Stimulated activated naive CD8-positive, alpha-beta T cell treated with anti-CD3 and anti-CD28 coated beads, Interleukin-15, Interleukin-2, amounts not matched to agents 100 U/mL and 50 U/mL, for 24 hours (primary cell): ENCODE measurements at regions not wholly inside any gene's neighbourhood (a gene's known extent, or its start where the extent isn't known, plus 50 kb on each side); places are given as distances from the start of the nearest gene placed in this dataset.

Experiments used
- ATAC-seq: fragments of 150-1000 bp; cut with Tn5 transposase; one replicate; pipeline ENCODE4 v1.10.0; 2021
- DNase-seq: peaks from one replicate; pipeline ENCODE4 v3.0.0; 2021

DNA sequence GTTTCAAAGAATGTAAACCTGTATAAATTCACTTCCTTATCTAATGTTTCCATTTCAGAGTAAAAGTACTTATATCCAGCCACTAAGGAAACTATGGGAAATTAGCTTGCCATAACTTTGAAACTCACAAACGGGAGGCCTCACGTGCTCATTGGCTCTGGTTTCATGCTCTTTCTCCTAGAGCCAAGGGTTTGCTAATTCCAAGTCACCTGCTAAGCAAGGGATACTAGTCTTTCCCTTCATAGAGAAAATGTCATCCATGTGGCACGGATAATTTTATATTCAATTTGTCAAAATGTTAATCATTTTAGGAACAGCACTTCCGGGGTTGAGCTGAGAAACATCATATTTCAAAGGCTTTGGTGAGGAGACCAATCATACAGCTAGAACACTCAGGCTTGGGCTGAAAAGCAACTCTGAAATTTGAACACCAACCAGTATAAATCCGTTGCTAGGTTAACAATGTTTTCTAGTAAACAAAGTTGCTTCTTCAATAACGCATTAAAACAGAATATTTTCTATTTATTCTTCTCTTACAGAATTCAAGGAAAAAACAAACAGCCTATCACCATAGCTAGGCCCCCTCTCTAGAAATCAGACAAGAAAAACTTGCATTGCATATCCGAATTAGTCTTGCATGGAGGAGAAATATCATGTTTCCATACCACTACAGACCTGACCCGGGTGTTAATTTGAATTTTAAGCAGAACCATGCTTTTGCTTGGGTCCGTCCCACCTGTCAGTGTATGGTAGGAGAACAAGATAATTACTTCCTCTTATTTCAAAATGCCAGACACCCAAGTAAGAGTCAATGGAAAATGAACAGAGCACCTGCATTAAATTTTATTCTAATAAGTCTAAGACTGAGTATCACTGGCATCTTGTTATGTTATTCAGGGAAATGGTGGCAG is 196.1 kb upstream of the ESRRG start:
- DNase-seq (no peak), ATAC-seq (no peak)

DNA sequence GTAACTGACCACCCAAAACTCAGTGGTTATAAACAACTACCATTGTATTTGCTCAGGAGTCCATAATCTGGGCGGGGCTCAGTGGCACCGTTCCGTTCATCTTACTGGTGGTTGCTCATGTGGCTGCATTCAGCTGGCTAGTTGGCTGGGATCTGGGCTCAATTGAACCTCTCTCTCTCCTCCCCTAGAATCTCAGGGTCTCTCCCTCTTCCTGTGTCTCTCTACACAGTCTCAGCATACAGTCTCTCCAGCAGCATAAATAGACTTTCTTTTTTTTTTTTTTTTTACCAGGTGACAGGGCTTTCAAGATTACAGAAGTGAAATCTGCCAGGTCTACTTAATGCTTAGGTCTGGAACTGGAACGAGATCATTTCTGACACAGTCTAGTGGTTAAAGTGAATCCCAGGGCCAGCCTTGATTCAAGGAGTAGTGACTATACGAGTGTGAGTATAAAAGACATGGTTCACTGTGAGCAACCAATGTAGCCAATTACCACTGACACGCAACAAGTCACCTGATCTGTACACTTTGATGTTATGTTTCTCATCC is 193.7 kb upstream of the ESRRG start:
- no peak for ATAC-seq
- no peak for DNase-seq

DNA sequence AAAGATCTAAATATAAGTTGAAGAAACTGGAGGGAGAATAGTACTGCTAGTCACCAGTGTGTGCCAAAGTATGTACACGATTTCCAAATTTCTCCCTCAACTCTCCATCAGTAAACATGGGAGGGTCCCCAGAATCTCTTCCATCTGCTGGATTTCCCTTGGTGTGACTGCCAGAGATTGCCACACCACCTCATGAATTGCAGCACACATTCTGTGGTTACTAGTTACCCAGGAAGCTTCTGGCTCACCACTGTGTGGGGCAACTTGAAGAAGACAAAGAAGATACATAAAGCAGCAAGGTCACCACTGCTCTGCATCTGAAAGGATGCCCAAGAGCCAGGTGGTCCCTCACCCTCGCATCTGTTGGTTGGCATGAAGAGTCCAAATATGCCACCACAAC is 191.7 kb upstream of the ESRRG start:
- ATAC-seq (no peak), DNase-seq (no peak)

DNA sequence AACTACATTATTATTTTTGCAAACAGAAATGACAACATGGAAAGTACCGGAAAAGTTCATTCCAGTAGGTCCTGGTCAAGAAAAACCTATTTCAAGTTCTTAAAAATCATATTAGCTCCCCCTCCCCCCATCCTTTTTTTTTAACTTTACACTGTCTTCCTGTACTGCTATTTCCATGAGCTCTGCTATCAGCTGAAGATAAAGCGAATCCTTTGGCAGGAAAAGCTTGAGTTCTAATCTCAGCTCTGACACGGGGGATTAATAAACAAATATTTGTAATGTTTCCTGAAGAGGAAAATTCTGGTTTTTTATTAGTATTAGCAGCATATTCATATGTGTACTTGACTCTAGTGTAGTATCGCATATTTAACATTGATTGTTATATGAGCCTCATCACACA is 190.7 kb upstream of the ESRRG start:
- no peak for DNase-seq

DNA sequence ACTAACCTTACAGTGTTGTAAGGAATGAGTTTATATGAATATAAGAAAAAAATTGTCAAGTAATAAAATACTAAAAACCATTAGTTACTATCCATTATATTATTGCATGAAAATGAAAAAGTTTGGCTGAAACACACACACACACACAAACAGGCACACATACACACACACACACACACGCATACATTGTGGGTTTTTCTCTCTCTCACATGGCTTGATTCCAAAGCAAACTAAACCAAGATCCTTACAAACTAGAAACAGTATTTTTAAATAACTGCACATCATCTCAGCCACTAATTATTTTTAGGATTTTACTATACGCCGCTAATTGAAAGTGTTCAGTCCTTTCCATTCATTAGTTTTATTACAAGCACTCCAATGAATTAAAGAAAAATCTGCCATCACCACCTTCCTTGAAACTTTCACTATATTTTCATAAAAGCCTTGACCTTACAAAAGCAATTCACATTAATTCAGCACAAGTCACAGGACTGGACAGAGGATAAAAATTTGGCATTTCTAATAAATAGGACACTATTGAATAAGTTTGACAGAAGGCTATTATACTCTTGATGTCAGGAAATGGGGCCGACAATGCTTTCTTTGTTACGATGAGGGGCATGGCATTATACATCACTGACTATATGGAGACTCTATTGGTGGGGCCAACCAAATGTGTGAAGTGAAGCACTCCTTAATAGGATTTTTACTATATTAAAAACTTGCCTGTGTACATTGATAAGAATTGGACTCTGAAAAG is 187.0 kb upstream of the ESRRG start:
- ATAC-seq = no peak
- DNase-seq = no peak

More for the DNA sequence above, 190.7 kb upstream of the ESRRG start:
- ATAC-seq = no peak

DNA sequence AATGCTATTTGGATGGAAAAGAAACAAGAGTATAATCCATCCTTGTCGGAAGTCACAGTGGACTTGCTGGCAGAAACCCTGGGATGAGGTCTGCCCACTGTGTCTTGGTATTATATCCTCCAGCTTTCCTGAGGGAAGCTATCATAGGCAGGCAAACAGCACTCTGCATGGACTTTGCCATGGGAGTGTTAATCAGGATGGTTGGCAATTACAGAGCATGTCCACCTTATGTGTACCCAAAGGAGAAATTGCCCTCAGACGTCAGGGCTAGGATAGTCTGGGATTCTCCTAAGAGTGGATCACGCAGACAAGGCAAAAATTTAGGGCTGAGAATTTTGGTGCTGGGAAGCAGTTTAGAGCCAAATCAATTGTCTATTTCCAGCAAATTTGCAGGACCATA is 184.9 kb upstream of the ESRRG start:
- ATAC-seq = no peak
- no peak for DNase-seq

DNA sequence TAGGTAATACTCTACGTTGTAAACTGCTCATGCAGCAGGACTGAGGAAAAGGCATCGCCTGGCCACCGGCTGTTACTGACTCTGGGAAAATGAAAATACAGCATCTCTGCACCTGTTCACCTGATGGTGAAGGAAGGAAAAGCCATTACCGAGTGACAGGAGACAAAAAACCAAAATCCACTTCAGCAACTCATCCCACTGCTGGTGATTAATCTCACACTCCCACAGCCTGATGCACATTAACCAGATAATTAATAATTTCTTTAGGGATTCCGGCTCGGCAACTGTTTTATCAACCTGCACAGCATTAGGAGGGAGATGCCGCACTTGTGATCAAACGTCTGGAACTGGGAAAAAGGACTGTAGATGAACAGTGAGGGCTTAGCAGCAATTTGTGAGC is 183.9 kb upstream of the ESRRG start:
- DNase-seq (no peak), ATAC-seq (no peak)

DNA sequence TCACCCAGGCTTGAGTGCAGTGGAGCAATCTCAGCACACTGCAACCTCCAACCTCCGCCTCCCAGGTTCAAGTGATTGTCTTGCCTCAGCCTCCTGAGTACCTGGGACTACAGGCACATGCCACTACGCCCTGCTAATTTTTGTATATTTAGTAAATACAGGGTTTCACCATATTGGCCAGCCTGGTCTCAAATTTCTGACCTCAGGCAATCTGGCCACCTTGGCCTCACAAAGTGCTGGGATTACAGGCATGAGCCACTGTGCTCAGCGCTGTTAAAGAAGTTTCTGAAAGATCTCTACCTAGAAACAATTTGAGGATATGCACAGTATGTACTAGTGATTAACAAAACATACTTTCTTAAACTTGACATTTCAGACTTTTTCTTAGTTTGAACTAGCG is 182.6 kb upstream of the ESRRG start:
- DNase-seq = no peak
- no peak for ATAC-seq

DNA sequence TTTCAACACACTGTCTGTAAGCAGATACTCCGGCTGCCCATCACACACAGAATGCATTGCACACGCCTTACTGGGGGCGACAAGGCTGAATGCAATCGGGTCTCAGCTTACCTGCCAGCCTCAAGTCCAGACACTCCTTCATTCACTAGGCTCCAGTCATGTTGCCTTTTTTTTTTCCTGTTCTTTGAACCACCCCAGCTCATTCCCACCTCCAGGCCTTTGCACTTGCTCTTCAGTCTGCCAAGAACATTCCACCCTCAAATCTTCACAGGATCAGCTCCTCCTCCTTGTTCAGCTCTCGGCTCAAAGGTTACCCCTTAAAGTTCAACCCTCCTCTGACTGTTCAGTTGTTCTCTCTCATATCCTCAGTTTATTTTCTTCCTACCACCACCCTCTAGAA is 181.9 kb upstream of the ESRRG start:
- DNase-seq (no peak), ATAC-seq (no peak)

DNA sequence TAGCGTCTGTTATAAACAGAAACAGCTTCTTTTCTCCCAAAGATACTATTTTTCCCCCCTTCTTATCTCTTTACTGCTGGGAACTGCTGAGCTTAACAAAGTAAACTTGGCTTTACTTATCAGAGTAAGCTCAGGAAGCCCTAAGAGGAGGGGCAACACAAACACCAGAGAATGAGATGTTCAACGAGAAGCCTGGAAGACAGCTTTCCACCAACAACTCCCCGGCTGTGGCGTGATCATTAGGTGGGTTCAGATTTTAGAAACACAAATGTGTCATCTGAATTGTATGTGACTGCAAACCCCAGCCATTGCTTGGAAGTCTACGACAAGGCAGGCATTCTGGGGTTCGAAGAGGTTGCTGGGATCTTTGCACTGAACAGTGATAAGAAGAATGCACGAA is 181.2 kb upstream of the ESRRG start:
- DNase-seq (no peak), ATAC-seq (no peak)

DNA sequence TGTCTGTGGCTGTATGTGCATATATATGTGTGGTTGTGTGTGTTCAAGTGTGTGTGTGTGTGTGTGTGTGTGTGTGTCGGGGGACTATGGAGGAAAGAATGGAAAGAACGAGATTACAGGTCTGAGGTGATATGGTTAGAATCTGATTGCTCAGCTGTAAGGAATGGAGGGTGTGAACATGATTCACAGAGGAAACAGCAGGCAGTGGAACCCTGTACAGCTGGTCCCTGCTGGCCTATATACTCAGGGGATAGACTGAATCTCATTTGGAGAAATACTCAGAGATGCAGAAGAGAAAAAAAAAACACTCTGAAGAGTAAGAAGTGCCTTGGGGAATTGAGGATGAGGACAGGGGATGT is 180.1 kb upstream of the ESRRG start:
- DNase-seq = no peak
- ATAC-seq = no peak

DNA sequence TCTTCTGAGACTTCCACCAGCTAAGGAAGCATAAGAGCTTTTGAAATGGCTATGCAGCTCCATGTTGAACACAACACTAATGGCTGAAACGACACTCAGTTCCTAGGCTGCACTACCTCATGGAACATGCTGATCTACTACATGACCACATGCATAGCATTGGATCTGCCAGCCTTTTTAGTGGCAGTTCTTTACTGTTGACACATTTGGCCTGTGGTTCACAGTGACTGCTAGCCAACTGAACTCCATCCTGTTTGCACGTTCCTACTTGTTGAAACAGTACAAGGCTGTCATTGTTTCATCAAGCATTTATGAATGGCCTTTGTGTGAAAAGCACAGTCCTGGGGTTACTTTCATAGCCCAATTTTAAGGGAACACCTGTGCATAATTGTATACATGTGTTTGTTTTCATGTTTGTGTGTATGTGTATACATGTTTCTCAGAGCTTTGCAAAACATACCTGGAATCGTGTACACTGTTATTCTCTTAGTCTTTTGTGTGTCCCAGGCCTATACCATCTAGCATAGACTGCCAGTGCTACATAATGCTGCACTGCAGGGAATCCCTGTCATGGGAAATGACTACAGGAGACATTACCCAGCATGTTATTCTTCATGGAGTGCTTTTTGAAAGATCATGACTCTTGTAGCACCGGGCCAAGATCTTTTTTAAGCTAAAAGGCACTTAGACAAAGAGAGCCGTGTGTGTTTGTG is 179.6 kb upstream of the ESRRG start:
- ATAC-seq (no peak), DNase-seq (no peak)

DNA sequence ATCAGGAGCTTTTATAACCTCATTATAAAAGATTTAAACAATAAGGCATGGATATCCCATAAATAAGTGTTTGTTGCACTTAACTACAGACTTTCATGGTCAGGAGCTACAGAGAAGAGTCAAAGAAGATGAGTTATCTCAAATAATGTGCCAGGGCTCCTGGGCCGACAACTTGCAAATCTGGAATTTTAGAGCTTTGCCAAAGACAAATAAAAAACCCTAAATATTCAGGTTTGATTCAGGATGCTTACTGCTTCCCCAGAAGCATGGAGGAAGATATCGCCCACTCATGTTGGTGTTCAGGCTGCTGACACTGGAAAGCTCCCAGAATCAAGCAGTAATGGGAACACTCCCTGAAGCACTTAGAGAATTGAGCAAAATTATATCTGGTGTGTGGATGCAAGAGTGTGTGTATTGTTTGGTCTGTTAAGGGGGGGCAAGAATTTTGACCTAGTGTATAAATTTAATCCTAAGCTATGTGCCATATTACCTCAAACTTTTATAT is 176.9 kb upstream of the ESRRG start:
- no peak for ATAC-seq

DNA sequence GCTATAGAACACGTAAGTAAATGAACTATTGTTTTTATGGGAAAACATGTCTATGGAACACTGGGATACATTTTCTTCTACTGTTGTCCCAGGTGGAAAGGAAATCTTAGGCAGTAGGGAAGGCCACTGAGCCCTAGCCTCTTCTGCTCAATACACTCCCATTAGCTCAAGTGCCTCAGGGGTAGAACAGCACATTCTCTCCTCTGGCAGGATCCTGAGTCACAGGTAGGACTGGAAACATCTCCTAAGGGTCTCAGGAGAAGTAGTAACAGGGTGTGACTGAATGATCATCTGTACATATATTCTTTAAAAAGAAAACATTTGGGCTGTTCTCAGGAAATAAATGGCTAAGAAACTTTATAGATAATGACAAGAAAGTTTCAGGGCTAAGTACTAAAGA is 175.6 kb upstream of the ESRRG start:
- DNase-seq (no peak), ATAC-seq (no peak)

More for the DNA sequence above, 176.9 kb upstream of the ESRRG start:
- DNase-seq = no peak

DNA sequence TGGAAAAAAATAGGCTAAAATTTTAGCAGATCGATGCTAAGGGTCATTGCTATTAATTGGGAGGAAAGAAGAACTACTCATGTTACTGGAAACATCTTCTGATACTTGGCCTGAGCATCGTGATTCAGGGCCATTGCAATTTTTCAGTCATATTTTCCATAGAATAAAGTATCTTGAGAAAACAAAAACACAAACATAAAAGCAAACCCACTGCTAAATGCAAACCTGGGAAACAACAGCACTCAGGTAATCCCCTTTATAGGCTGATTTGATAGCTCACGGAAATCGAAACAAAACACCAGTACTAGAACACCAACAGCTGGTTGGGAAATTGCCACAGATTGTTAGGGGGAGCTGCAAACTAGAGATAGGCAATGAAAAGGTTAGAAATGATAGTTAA is 172.9 kb upstream of the ESRRG start:
- ATAC-seq (no peak), DNase-seq (no peak)

DNA sequence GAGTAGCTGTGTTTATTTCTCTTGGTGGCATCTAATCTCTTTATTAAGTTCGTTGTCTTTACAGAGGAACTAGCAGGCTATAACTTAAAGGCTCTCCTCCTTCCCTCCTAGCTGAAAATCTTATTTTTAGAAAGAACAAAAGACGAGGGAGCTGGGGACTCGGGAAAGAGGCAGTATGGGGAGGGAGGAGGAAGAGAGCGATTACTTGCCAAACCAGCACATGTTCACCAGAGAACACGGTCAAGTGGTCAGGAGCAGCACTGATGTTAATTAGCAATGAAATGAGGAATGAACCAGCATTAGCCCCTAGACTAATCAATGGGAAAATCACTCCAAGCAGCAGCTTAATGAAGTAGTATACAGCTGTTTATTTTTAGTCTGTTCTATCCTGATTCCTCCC is 171.3 kb upstream of the ESRRG start:
- no peak for ATAC-seq
- DNase-seq = no peak

DNA sequence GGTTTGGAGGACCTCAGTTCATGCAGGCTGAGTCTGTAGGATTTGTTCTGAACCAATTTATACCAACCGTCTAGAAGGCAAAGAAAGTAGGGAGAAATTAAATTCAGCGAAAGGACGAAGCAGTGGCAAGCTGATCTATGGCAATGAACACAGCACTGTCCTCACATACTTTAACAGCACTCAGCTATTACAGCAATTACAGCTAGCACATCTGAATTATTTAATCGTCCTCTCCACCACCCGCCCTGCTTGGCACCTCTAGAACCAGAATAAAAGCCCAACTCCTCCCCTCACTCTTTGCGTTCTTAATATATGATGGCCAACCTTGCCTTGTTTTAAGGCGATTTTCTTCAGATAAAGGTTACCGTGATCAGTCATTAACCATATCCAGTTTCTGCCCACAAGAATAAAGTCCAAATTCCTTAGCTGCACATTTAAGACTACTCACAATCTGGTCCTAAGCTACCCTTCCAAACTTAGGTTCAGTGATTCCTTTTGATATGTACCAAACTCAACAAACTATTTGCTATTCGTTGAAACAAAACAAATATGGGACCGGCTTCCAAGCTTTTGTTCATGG is 169.4 kb upstream of the ESRRG start:
- no peak for DNase-seq
- ATAC-seq = no peak

DNA sequence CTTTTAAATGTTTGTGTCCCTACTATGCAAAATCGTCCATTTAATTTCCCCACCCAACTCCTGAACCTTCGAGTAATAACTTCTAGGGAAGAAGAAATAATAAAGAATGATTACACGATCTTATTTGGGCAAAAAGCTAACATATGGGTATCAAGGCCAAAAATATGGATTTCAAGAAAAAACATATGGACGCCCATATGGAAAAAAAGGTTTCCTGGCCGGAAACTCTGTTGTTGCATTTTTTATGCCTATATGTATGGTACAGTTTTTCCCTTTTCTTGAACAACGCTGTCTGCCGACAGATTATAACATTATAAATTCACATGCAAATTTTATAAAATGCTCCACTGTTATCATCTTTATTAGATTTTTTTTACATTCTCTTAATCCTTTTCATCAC is 167.6 kb upstream of the ESRRG start:
- ATAC-seq (no peak), DNase-seq (no peak)

DNA sequence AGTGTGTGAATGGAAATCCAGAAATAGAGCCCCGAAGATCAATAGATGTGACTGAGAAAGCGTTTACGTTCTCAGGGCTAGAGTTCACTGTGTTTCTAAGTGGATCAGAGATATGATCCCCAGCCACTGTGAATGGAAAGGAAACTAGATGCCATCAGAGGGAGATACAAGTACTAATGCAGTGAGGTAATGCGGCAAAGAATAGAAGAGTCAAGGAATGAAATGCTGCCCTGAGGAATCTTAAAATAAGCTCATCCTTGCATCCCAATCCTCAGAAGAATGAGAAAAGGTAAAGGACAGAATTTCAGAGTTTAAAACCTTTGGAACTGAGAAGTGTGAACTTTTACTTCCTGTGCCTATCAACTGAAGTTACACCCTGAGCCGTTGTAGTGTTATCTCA is 165.5 kb upstream of the ESRRG start:
- no peak for ATAC-seq

DNA sequence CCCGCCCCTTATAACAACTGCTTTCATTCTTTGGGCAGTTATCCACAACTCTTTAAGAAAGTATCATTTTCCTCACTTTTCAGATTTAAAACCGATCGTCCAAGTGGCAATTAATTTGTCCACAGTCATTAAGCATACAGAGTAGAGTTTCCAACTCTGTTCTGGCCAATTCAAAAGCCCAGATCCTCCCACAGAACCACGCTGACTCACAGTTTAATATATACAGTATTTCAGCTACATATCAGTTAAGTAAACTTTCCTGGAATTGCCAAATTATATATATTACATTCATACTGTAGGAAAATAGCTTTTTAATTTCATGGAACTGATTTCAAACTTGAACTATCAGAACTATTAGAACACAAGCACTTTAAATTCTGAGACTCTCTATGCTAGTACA is 163.8 kb upstream of the ESRRG start:
- ATAC-seq (no peak), DNase-seq (no peak)

More for the DNA sequence above, 165.5 kb upstream of the ESRRG start:
- no peak for DNase-seq

DNA sequence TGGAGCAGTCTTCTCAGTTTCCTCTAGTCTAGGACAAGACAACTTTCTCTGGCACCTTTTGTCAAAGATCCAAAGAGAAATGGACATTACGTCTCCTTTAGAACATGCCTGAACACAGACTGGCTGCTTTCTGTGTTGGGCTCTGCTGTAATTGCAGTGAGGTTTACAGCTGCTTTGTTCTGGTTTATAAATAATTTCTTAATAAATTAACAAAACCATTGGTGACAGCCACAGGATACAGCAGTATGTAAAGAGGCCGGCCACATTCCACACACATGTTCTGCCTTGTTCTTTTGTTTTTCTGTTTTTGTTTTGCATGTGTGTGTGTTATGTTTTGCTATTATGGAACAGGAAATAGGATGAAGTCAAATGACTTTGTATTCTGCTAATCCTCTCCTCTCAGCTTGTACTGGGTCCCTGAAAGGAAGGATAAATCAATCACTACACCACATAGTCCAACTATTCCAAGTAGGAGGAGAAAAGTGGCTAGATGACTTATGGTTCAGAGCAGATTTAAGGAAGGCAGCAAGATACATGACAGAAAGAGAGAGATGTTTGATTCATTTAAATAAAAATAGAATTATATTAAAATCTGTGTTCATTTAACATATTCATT is 161.5 kb upstream of the ESRRG start:
- no peak for ATAC-seq
- no peak for DNase-seq

DNA sequence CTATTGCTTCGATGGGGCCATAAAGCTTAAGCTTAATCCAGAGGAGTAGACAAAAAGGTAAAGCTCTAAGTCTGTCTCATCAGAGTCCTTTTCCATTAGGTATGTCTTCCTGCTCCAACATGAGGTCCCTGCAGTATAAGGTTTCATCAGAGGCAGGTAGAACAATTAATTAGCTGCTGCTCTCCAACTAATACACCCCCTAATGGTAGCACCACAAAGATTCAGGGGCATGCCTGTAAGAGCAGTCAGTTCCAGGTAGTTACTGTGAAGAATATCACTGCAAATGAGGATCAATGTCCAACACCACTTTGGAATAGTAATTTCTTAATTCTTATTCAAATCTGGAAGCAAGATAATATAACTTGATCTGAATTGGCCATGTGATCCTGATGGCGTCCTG is 160.3 kb upstream of the ESRRG start:
- DNase-seq (no peak), ATAC-seq (no peak)
